HFFc6 (cell line): ENCODE measurements at regions not wholly inside any gene's neighbourhood (a gene's known extent, or its start where the extent isn't known, plus 50 kb on each side); places are given as distances from the start of the nearest gene placed in this dataset.

Source experiments
- DNase-seq: peaks from one replicate; pipeline ENCODE4 v3.0.0-alpha.2; 2018
- H3K27ac Mint-ChIP-seq: 2 replicates; pipeline ENCODE4 v1.8.0; 2020; ENCODE audit warnings: mild to moderate bottlenecking, mixed read lengths
- H3K27me3 Mint-ChIP-seq: 2 replicates; pipeline ENCODE4 v1.8.0; 2021; ENCODE audit warnings: mild to moderate bottlenecking, moderate library complexity, mixed read lengths; ENCODE audit not compliant: insufficient read depth
- H3K36me3 Mint-ChIP-seq: 2 replicates; pipeline ENCODE4 v1.8.0; 2021; ENCODE audit warnings: low read depth, mixed read lengths
- H3K4me1 Mint-ChIP-seq: 2 replicates; pipeline ENCODE4 v1.8.0; 2020; ENCODE audit warnings: low read depth, mixed read lengths
- H3K4me3 Mint-ChIP-seq: 2 replicates; pipeline ENCODE4 v1.8.0; 2020; ENCODE audit warnings: mild to moderate bottlenecking, moderate library complexity, mixed read lengths
- H3K9me3 Mint-ChIP-seq: 2 replicates; pipeline ENCODE4 v1.8.0; 2020; ENCODE audit warnings: mild to moderate bottlenecking, mixed read lengths
- CTCF ChIP-seq: fragments of 200-600 bp; sonication (generic); IDR thresholded peaks from 2 replicates; pipeline ENCODE4 v1.5.0; 2021; ENCODE audit warnings: antibody characterized with exemption, mild to moderate bottlenecking

DNA sequence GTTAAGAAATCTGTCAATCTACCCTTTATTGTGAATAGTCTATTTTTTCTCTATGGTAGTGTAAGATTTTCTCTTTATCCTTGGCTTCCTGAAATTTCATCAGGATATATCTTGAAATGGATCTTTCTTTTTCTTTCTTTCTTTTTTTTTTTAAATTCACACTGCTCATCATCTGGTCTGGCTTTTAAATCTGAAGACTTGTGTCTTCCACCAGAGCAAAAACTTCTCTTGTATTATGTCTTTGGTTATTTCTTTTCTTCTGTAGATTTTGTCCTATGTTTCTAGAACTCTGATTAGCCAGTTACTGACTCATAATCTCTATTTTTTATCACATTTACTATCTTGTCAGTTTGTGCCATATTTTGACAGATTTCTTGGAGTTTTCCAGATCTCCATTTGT, 133.8 kb upstream of the LMO4 start:
- Mint-ChIP-seq H3K27me3 (no peaks in the 10 kb centered on the region; the same call in none of the 2 replicates), H3K4me3 (no peak overlapping the region), H3K4me1 (no peaks in the 10 kb centered on the region), H3K27ac (no peak overlapping the region), H3K9me3 (peaks cover 5% of the 10 kb centered on the region; the same call in 1 of the 2 replicates), H3K36me3 (no peaks in the 10 kb centered on the region)
- DNase-seq: no peak
- no peak for TF ChIP-seq CTCF

- no peaks in the 10 kb centered on the region for H3K36me3 Mint-ChIP-seq
- no peak overlapping the region for H3K27ac Mint-ChIP-seq
- peaks cover 5% of the 10 kb centered on the region; the same call in 1 of the 2 replicates for H3K9me3 Mint-ChIP-seq
- no peak for DNase-seq
- H3K27me3 Mint-ChIP-seq: peaks cover 7% of the 10 kb centered on the region
- TF ChIP-seq CTCF: no peak
- H3K4me3 Mint-ChIP-seq: no peak overlapping the region
- no peaks in the 10 kb centered on the region for H3K4me1 Mint-ChIP-seq
These were observed 132.4 kb upstream of the LMO4 start for GRCh38 chr1:87196110-87196827.

- Mint-ChIP-seq H3K4me3 (no peak overlapping the region), H3K27ac (no peak overlapping the region), H3K36me3 (no peaks in the 10 kb centered on the region), H3K9me3 (peaks cover 5% of the 10 kb centered on the region; the same call in 1 of the 2 replicates), H3K4me1 (no peaks in the 10 kb centered on the region), H3K27me3 (peaks cover 7% of the 10 kb centered on the region)
- DNase-seq: no peak
- TF ChIP-seq CTCF: no peak
These were observed 131.5 kb upstream of the LMO4 start for GRCh38 chr1:87197156-87197555.

GRCh38 chr1:87197641-87198040, 131.0 kb upstream of the LMO4 start:
- no peak overlapping the region for H3K4me3 Mint-ChIP-seq
- DNase-seq: no peak
- H3K27me3 Mint-ChIP-seq: peaks cover 7% of the 10 kb centered on the region
- TF ChIP-seq CTCF: no peak
- peaks cover 5% of the 10 kb centered on the region; the same call in 1 of the 2 replicates for H3K9me3 Mint-ChIP-seq
- H3K4me1 Mint-ChIP-seq: no peaks in the 10 kb centered on the region
- H3K36me3 Mint-ChIP-seq: no peaks in the 10 kb centered on the region
- no peak overlapping the region for H3K27ac Mint-ChIP-seq

- Mint-ChIP-seq H3K27me3 (peaks cover 7% of the 10 kb centered on the region; the same call in 1 of the 2 replicates), H3K4me3 (no peak overlapping the region), H3K9me3 (no peaks in the 10 kb centered on the region), H3K4me1 (peaks cover 15% of the 10 kb centered on the region), H3K27ac (no peak overlapping the region), H3K36me3 (no peaks in the 10 kb centered on the region)
- no peak for DNase-seq
- TF ChIP-seq CTCF: no peak
These were observed 127.6 kb upstream of the LMO4 start for GRCh38 chr1:87200875-87201638.
